ENCODE measurements at regions not wholly inside any gene's neighbourhood (a gene's known extent, or its start where the extent isn't known, plus 50 kb on each side); places are given as distances from the start of the nearest gene placed in this dataset.

DNA sequence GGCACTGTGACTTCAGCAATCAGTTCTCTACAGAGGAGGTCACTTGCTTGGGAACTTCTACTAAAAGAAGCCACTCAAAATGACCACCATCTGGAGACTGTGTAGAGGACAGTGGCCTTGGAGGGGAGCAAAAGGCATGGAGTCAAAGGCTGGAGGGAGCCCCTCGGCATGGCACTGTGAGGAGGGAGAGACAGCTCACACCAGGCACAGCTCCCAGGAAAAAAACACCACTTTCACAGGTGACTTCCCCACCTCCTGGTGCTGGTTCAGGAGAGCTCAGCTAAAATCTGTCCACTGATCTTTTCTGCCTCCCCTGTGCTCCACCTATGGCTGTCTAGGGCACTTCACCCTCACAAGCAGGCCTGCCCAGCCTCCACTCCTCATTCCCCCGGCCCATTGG, 649.4 kb upstream of the MGMT start:
- DNase-seq (ENCODE audit: low read depth in 4 of 4, low spot score in 3 of 4): no peak

DNA sequence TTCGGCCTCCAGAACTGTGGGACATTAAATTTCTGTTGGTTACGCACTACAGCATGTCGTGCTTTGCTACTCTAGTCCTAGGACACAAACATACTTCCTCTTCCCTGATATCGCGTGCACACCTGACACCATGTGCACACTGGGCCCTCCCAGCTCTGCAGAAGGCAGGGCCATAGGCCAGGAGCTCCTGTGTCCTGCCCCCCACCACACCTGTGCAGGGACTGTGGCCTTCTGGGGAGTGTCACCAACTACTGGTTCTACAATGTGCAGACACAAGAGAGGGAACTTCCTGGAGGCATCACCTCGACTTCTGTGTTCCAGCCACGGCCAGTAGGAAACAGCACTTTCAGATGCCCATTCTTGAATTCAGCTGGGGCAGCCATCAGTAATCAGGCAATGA, 646.4 kb upstream of the MGMT start:
- no peak for DNase-seq (ENCODE audit: low read depth in 4 of 4, low spot score in 3 of 4)

DNA sequence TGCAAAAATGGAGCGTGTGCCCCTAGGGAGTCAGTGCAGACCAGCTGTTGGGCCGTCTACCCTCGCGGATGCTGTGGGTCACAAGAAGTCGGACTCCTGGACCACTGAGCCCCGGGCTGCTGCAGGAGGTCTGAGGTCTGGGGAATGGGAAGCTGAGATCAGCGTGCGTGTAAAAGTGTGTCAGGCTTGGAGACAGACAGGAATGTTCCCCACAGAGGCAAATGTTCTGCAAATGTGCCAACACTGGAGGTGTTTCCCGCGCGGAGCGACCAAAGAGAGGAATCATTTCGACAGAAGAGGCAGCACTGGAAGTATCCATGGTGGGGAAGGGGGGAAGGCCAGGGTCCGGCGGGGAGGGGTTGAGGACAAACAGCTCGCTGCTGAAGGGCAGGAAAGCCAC, 643.8 kb upstream of the MGMT start:
- no peak for DNase-seq (ENCODE audit: low read depth in 4 of 4, low spot score in 3 of 4)

GRCh38 chr10:128825626-128826025, 641.4 kb upstream of the MGMT start:
- no peak for DNase-seq (ENCODE audit: low read depth in 4 of 4, low spot score in 3 of 4)

DNA sequence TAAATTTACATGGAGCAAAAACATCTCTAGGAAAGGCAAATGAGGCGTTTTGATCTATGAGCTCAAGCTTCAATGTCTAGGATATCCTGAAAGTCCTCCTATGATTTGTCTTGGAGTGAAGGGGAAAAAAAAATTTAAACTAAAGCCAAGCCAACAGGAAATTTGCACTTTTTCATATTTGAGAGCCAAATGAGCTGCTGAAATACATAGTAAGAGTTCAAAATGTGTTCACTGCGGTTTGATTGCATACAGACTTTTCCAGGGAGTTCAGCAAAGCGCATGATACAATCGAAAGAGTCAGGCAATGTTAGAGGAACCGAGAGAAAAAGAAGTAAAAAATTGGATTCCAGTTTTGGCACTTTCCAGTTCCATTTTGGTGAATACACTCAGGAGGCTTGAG, 633.4 kb upstream of the MGMT start:
- DNase-seq (ENCODE audit: low read depth in 4 of 4, low spot score in 3 of 4): no peak

DNA sequence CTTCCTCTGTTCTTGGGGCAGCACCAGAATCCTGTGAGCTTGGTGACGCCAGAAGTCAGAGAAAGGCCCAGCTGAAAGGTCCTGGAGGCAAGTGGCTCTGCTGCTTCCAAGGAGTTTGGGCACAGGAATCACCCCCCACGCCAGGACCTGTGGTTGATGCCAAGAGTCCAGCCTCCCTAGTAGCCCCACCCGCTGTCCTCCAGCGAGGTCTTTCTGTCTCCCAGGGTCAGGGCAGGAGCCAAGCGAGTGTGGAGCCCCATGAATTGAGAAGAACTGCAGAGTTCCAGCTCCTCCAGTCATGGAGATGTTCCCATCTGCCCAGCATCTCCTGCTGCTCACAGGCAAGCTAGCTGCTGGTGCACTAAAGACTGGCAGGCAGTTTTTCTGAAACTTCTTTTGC, 631.7 kb upstream of the MGMT start:
- no peak for DNase-seq (ENCODE audit: low read depth in 4 of 4, low spot score in 3 of 4)

DNA sequence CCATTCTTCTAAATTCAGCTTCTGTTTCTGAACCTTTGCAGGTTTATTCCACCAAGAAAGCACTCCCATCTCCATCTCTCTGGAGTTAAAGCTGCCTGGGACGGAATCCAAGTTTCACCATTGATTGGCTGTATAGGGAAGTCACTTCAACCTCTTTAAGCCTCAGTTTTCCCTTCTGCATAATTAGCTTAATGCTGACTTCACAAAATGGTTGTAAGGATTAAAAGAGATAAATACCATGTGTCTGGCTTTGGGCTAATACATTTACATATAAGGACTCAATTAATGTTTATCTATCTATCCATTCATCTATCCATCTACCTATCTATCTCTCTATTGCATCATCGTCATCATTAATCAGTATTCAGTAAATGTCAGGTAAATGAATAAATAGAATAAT, 629.6 kb upstream of the MGMT start:
- no peak for DNase-seq (ENCODE audit: low read depth in 4 of 4, low spot score in 3 of 4)

GRCh38 chr10:128839134-128839533, 627.9 kb upstream of the MGMT start:
- DNase-seq (ENCODE audit: low read depth in 4 of 4, low spot score in 3 of 4): no peak

GRCh38 chr10:128839701-128840100, 627.3 kb upstream of the MGMT start:
- no peak for DNase-seq (ENCODE audit: low read depth in 4 of 4, low spot score in 3 of 4)

GRCh38 chr10:128843972-128844371, 623.1 kb upstream of the MGMT start:
- no peak for DNase-seq (ENCODE audit: low read depth in 4 of 4, low spot score in 3 of 4)

DNA sequence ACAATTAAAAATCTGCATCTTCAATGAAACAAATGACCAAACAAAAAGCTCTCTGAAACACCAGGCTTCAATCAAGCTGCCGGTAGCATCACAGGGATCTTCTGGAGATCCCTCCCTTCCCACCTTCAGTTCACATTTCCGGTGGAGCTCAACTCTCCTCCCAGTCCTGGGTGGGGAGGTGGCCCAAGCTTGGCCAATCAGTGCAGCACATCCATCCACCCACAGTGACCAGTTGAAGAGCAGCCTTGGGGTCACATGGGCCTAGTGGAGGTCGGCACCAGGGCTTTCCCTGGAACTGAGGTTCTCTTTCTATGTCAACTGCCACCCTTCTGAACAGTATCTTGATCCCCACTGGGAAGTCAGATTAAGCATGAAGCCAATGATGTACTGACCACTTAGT, 620.1 kb upstream of the MGMT start:
- DNase-seq (ENCODE audit: low read depth in 4 of 4, low spot score in 3 of 4): no peak

DNA sequence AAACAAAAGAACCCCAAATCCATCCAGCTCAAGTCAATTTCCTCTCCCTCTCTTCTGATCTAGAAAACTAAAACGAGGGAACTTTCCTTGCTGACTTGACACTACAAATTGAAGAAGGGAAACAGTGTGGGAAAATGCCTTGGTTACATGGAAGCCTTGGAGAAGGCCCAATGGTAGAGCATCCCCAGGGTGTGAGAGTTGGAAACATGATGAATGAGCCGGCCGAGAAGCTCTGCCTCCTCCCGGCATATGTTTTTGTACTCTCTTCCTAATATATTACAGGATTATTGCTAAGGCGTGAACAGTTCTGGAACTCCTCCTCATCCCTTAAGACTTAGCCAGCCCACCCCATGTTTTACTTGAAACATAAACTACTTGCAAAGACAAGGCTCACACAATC, 618.2 kb upstream of the MGMT start:
- DNase-seq (ENCODE audit: low read depth in 4 of 4, low spot score in 3 of 4): no peak

- no peak for DNase-seq (ENCODE audit: low read depth in 4 of 4, low spot score in 3 of 4)
Measured at GRCh38 chr10:128850647-128851046, 616.4 kb upstream of the MGMT start.

- no peak for DNase-seq (ENCODE audit: low read depth in 4 of 4, low spot score in 3 of 4)
Measured at GRCh38 chr10:128851281-128851680, 615.8 kb upstream of the MGMT start.

GRCh38 chr10:128851726-128852125, 615.3 kb upstream of the MGMT start:
- no peak for DNase-seq (ENCODE audit: low read depth in 4 of 4, low spot score in 3 of 4)

GRCh38 chr10:128852449-128852848, 614.6 kb upstream of the MGMT start:
- no peak for DNase-seq (ENCODE audit: low read depth in 4 of 4, low spot score in 3 of 4)

DNA sequence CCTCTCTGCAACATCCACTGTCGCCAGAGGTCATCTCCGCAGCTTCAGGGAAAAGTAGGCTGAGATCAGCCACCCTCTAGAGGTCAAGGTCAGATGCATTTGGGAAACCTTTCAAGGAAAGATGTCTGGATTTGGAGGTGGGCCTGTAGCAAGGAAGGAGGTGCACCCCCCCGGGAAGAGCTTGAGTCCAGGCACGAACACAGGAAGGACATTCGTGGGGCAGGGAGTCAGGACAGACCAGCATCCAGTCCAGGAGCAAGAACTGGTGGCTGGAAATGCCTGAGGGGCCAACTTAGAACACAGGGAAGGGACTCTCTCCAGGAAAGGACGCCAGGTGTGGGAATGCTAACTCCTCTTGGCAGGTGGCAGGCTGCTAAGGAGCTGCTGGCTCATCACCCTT, 614.1 kb upstream of the MGMT start:
- DNase-seq (ENCODE audit: low read depth in 4 of 4, low spot score in 3 of 4): no peak

DNA sequence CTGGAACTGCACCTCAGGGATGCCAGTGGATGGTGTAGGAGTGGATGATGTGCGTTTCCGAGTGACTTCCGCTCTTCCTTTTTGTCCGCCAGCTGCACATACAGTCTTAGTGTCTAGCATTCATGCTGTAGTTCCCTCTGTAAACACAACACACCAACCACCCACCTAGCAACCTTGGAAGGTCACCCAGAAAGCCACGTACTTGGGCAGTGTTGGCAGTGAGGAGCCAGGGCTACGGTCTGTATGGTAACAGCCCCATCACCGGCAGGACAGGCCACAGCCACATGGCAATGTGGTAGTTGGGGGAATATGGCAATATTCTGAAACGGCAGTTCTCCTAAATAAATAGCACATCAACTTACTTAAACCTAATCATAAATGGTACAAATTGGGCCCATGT, 613.5 kb upstream of the MGMT start:
- DNase-seq (ENCODE audit: low read depth in 4 of 4, low spot score in 3 of 4): no peak

DNA sequence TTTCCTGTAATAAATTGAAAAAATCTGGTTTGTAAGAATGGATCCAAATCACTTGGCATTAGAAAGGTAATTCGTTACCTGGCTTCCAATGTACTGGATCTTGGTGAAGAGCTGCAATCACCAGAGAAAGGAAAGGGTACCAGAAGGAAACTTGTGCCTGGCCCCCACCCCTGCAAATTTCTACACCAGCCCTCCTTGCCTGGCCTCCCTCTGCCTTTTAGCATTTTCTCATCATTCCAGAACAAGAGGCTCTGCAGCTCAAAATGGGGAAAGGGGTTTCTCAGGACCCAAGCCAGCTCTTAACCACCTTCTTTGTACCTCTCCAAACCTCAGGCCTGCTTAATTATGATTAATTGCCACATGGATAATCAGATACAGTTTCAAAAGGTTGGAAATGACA, 612.8 kb upstream of the MGMT start:
- DNase-seq (ENCODE audit: low read depth in 4 of 4, low spot score in 3 of 4): no peak

- peak; percentile 60 to 80 (median 76) for DNase-seq (ENCODE audit: low read depth in 4 of 4, low spot score in 3 of 4)
Measured at GRCh38 chr10:128854963-128855362, 612.1 kb upstream of the MGMT start.

- no peak for DNase-seq (ENCODE audit: low read depth in 4 of 4, low spot score in 3 of 4)
Measured at GRCh38 chr10:128855618-128856428, 611.2 kb upstream of the MGMT start.

- no peak for DNase-seq (ENCODE audit: low read depth in 4 of 4, low spot score in 3 of 4)
Measured at GRCh38 chr10:128859738-128860386, 607.2 kb upstream of the MGMT start.

All from right renal pelvis (tissue), 4 donors.